ENCODE measurements at regions not wholly inside any gene's neighbourhood (a gene's known extent, or its start where the extent isn't known, plus 50 kb on each side); places are given as distances from the start of the nearest gene placed in this dataset.
"Not testable (repeated sequence)": the region's sequence is repeated elsewhere in the genome, so short reads cannot be mapped to it uniquely, and the experiment has no call there.

GRCh38 chr13:68609661-68610060 lies 1379.5 kb upstream of the PCDH9 start:
- Mint-ChIP-seq H3K36me3 (ENCODE audit: low read depth) (no peaks in the 10 kb centered on the region), H3K4me1 (ENCODE audit: low read depth) (no peaks in the 10 kb centered on the region), H3K27ac (no peak overlapping the region), H3K9me3 (ENCODE audit: insufficient read depth) (no peaks in the 10 kb centered on the region), H3K4me3 (no peak overlapping the region), H3K27me3 (ENCODE audit: low read depth) (no peaks in the 10 kb centered on the region)
- ChIA-PET CTCF (no interaction called here), POLR2A (no interaction called here)
- ATAC-seq (no peak), DNase-seq (no peak)

DNA sequence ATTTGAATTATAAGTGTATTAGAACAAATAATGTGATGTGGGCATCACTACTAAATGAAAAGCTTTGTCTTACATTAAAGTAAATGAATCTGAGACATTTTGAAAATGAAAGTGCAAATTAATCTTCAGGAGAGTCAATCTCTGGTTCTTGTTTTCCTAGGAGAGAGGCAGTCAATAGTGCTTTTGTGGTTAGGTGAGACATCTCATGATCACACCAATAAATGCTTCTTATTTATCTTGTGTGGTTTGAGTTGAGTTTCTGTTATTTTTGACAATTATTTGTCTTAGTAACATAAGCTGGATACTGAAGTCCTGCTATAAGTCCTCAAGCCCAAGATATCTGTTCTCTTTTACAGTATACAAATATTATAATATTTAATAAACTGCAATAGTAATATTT lies 1378.0 kb upstream of the PCDH9 start:
- ATAC-seq, result no peak
- peaks cover 4% of the 10 kb centered on the region for H3K9me3 Mint-ChIP-seq (ENCODE audit: insufficient read depth)
- no peaks in the 10 kb centered on the region for H3K36me3 Mint-ChIP-seq (ENCODE audit: low read depth)
- H3K4me1 Mint-ChIP-seq (ENCODE audit: low read depth), result no peaks in the 10 kb centered on the region
- no peak overlapping the region for H3K4me3 Mint-ChIP-seq
- ChIA-PET POLR2A (no interaction called here), CTCF (no interaction called here)
- no peaks in the 10 kb centered on the region for H3K27me3 Mint-ChIP-seq (ENCODE audit: low read depth)
- H3K27ac Mint-ChIP-seq, result no peak overlapping the region
- DNase-seq, result no peak

GRCh38 chr13:68597641-68598040 lies 1367.5 kb upstream of the PCDH9 start:
- ATAC-seq (no peak), DNase-seq (no peak)
- Mint-ChIP-seq H3K36me3 (ENCODE audit: low read depth) (no peaks in the 10 kb centered on the region), H3K27me3 (ENCODE audit: low read depth) (no peaks in the 10 kb centered on the region), H3K27ac (no peak overlapping the region), H3K4me3 (no peak overlapping the region), H3K9me3 (ENCODE audit: insufficient read depth) (no peaks in the 10 kb centered on the region), H3K4me1 (ENCODE audit: low read depth) (no peaks in the 10 kb centered on the region)
- ChIA-PET POLR2A (no interaction called here), CTCF (no interaction called here)

DNA sequence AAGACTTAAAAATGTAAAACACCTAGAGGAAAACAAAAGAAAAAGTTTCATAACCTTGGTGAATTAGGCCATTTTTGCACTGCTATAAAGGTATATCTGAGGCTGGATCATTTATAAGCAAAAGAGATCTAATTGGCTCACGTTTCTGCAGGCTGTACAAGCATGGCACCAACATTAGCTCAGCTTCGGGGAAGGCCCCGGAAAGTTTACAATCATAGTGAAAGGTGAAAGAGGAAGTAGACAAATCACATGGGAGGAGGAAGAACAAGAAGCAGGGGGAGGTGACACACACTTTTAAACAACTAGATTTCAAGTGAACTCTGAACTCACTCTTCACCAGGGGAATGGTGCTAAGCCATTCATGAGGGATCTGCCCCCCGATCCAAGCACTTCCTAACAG lies 1358.5 kb upstream of the PCDH9 start:
- H3K27me3 Mint-ChIP-seq (ENCODE audit: low read depth), result no peaks in the 10 kb centered on the region
- no peak overlapping the region for H3K4me3 Mint-ChIP-seq
- no peak for ATAC-seq
- H3K4me1 Mint-ChIP-seq (ENCODE audit: low read depth), result no peaks in the 10 kb centered on the region
- CTCF ChIA-PET, result no interaction called here
- peaks cover 9% of the 10 kb centered on the region for H3K9me3 Mint-ChIP-seq (ENCODE audit: insufficient read depth)
- H3K36me3 Mint-ChIP-seq (ENCODE audit: low read depth), result no peaks in the 10 kb centered on the region
- no peak overlapping the region for H3K27ac Mint-ChIP-seq
- DNase-seq, result no peak
- POLR2A ChIA-PET, result no interaction called here

GRCh38 chr13:68584776-68585175 lies 1354.6 kb upstream of the PCDH9 start:
- DNase-seq, result no peak
- H3K36me3 Mint-ChIP-seq (ENCODE audit: low read depth), result no peaks in the 10 kb centered on the region
- no peaks in the 10 kb centered on the region for H3K27me3 Mint-ChIP-seq (ENCODE audit: low read depth)
- no peaks in the 10 kb centered on the region for H3K4me1 Mint-ChIP-seq (ENCODE audit: low read depth)
- CTCF ChIA-PET, result no interaction called here
- no peak overlapping the region for H3K27ac Mint-ChIP-seq
- no peak overlapping the region for H3K4me3 Mint-ChIP-seq
- no peak for ATAC-seq
- POLR2A ChIA-PET, result no interaction called here
- H3K9me3 Mint-ChIP-seq (ENCODE audit: insufficient read depth), result peaks cover 4% of the 10 kb centered on the region

- ATAC-seq (no peak), DNase-seq (no peak)
- Mint-ChIP-seq H3K36me3 (ENCODE audit: low read depth) (no peaks in the 10 kb centered on the region), H3K27ac (no peak overlapping the region), H3K4me3 (no peak overlapping the region), H3K9me3 (ENCODE audit: insufficient read depth) (peaks cover 40% of the 10 kb centered on the region), H3K27me3 (ENCODE audit: low read depth) (no peaks in the 10 kb centered on the region), H3K4me1 (ENCODE audit: low read depth) (no peaks in the 10 kb centered on the region)
- CTCF ChIA-PET, result no interaction called here
- POLR2A ChIA-PET, result no interaction called here
Observed at GRCh38 chr13:68574053-68574452, 1343.9 kb upstream of the PCDH9 start.

- H3K9me3 Mint-ChIP-seq (ENCODE audit: insufficient read depth), result peaks cover 17% of the 10 kb centered on the region
- CTCF ChIA-PET, result no interaction called here
- ATAC-seq (no peak), DNase-seq (no peak)
- POLR2A ChIA-PET, result no interaction called here
- H3K36me3 Mint-ChIP-seq (ENCODE audit: low read depth), result no peaks in the 10 kb centered on the region
- no peak overlapping the region for H3K4me3 Mint-ChIP-seq
- H3K27ac Mint-ChIP-seq, result no peak overlapping the region
- H3K4me1 Mint-ChIP-seq (ENCODE audit: low read depth), result no peaks in the 10 kb centered on the region
- H3K27me3 Mint-ChIP-seq (ENCODE audit: low read depth), result no peaks in the 10 kb centered on the region
Observed at GRCh38 chr13:68551701-68552522, 1321.8 kb upstream of the PCDH9 start.

- peaks cover 9% of the 10 kb centered on the region for H3K9me3 Mint-ChIP-seq (ENCODE audit: insufficient read depth)
- H3K4me1 Mint-ChIP-seq (ENCODE audit: low read depth), result no peaks in the 10 kb centered on the region
- no peaks in the 10 kb centered on the region for H3K27me3 Mint-ChIP-seq (ENCODE audit: low read depth)
- ATAC-seq, result no peak
- H3K4me3 Mint-ChIP-seq, result no peak overlapping the region
- no peak overlapping the region for H3K27ac Mint-ChIP-seq
- POLR2A ChIA-PET, result no interaction called here
- no peaks in the 10 kb centered on the region for H3K36me3 Mint-ChIP-seq (ENCODE audit: low read depth)
- DNase-seq, result no peak
- CTCF ChIA-PET, result no interaction called here
Observed at GRCh38 chr13:68550330-68550729, 1320.2 kb upstream of the PCDH9 start.

DNA sequence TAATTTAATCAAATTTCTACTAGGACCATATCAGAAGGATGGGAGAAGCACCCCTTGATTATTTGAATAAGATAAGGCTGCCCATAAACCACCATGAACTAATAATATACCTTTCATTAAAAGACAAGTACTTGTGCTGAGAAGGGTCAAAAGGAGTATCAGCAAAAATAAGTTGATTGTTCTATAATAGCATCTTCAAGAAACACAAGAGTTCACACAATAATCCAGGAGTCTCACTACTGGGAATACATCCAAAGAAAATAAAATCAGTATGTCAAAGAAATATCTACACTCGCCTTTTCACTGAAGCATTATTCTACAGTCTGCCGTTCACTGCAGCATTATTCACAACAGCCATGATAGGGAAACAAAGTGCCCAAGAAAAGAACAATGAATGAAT lies 1310.1 kb upstream of the PCDH9 start:
- Mint-ChIP-seq H3K27ac (no peak overlapping the region), H3K4me3 (no peak overlapping the region), H3K9me3 (ENCODE audit: insufficient read depth) (peaks cover 21% of the 10 kb centered on the region), H3K27me3 (ENCODE audit: low read depth) (no peaks in the 10 kb centered on the region), H3K4me1 (ENCODE audit: low read depth) (no peaks in the 10 kb centered on the region), H3K36me3 (ENCODE audit: low read depth) (no peaks in the 10 kb centered on the region)
- DNase-seq (no peak), ATAC-seq (no peak)
- ChIA-PET POLR2A (no interaction called here), CTCF (no interaction called here)

GRCh38 chr13:68535329-68535728 lies 1305.2 kb upstream of the PCDH9 start:
- no peak for ATAC-seq
- Mint-ChIP-seq H3K27me3 (ENCODE audit: low read depth) (no peaks in the 10 kb centered on the region), H3K4me3 (no peak overlapping the region), H3K4me1 (ENCODE audit: low read depth) (no peaks in the 10 kb centered on the region), H3K36me3 (ENCODE audit: low read depth) (no peaks in the 10 kb centered on the region), H3K27ac (no peak overlapping the region), H3K9me3 (ENCODE audit: insufficient read depth) (peaks cover 17% of the 10 kb centered on the region)
- POLR2A ChIA-PET, result no interaction called here
- no peak for DNase-seq
- CTCF ChIA-PET, result no interaction called here

- peaks cover 30% of the 10 kb centered on the region for H3K9me3 Mint-ChIP-seq (ENCODE audit: insufficient read depth)
- H3K36me3 Mint-ChIP-seq (ENCODE audit: low read depth); CTCF ChIA-PET; H3K27me3 Mint-ChIP-seq (ENCODE audit: low read depth); H3K4me1 Mint-ChIP-seq (ENCODE audit: low read depth); DNase-seq; ATAC-seq; H3K27ac Mint-ChIP-seq; POLR2A ChIA-PET; H3K4me3 Mint-ChIP-seq: not testable (repeated sequence)
Observed at GRCh38 chr13:68527167-68527566, 1297.0 kb upstream of the PCDH9 start.

- Mint-ChIP-seq H3K4me3 (no peak overlapping the region), H3K9me3 (ENCODE audit: insufficient read depth) (peaks cover 43% of the 10 kb centered on the region), H3K27me3 (ENCODE audit: low read depth) (no peaks in the 10 kb centered on the region), H3K4me1 (ENCODE audit: low read depth) (no peaks in the 10 kb centered on the region), H3K27ac (no peak overlapping the region), H3K36me3 (ENCODE audit: low read depth) (peaks cover 3% of the 10 kb centered on the region)
- POLR2A ChIA-PET, result no interaction called here
- DNase-seq (no peak), ATAC-seq (no peak)
- CTCF ChIA-PET, result no interaction called here
Observed at GRCh38 chr13:68523838-68524424, 1293.8 kb upstream of the PCDH9 start.

DNA sequence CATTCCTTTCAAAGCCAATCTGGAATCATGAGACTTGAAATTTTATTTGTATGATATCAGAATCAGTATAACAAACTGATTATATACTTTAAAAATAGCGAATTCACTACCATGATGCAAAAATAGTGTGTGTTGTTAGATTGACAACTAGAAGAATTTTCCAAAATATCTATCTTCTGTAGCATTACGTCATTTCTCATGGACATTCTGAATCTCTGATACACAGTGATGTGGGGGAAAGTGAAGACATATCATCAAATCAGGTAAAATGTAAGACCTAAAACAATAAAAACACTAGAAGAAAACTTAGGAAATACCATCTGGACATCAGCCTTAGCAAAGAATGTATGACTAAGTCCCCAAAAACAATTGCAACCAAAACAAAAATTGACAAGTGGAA lies 1292.0 kb upstream of the PCDH9 start:
- H3K36me3 Mint-ChIP-seq (ENCODE audit: low read depth), result peaks cover 3% of the 10 kb centered on the region
- H3K4me3 Mint-ChIP-seq, result no peak overlapping the region
- ChIA-PET CTCF (no interaction called here), POLR2A (no interaction called here)
- H3K27ac Mint-ChIP-seq, result no peak overlapping the region
- H3K27me3 Mint-ChIP-seq (ENCODE audit: low read depth), result no peaks in the 10 kb centered on the region
- H3K9me3 Mint-ChIP-seq (ENCODE audit: insufficient read depth), result peaks cover 39% of the 10 kb centered on the region
- DNase-seq, result no peak
- no peaks in the 10 kb centered on the region for H3K4me1 Mint-ChIP-seq (ENCODE audit: low read depth)
- ATAC-seq, result no peak
